Hematopoietic multipotent progenitor cell treated with erythropoietin and hydrocortisone succinate and interleukin-3 and kit ligand, for 15 days (in vitro differentiated cells): ENCODE measurements at regions not wholly inside any gene's neighbourhood (a gene's known extent, or its start where the extent isn't known, plus 50 kb on each side); places are given as distances from the start of the nearest gene placed in this dataset.
"Not testable (repeated sequence)": the region's sequence is repeated elsewhere in the genome, so short reads cannot be mapped to it uniquely, and the experiment has no call there.

Experiments used
- DNase-seq: peaks from one replicate; pipeline ENCODE4 v3.0.0-alpha.2; 2015; ENCODE audit warnings: low spot score

- no peak for DNase-seq
Measured at GRCh38 chr2:129913695-129914495, 65.6 kb upstream of the RAB6C start.

GRCh38 chr2:129914538-129915302 is 64.7 kb upstream of the RAB6C start:
- no peak for DNase-seq

GRCh38 chr2:129915303-129915840 is 64.1 kb upstream of the RAB6C start:
- no peak for DNase-seq

GRCh38 chr2:129918604-129919003 is 60.9 kb upstream of the RAB6C start:
- DNase-seq: no peak

- no peak for DNase-seq
Measured at GRCh38 chr2:129922571-129923264, 56.7 kb upstream of the RAB6C start.

GRCh38 chr2:129923265-129924091 is 56.0 kb upstream of the RAB6C start:
- DNase-seq: peak; percentile 30

GRCh38 chr2:129924115-129924514 is 55.4 kb upstream of the RAB6C start:
- not testable (repeated sequence) for DNase-seq

- DNase-seq: no peak
Measured at GRCh38 chr2:129925381-129925780, 54.1 kb upstream of the RAB6C start.

GRCh38 chr2:129927696-129928095 is 51.8 kb upstream of the RAB6C start:
- no peak for DNase-seq

- no peak for DNase-seq
Measured at GRCh38 chr2:129929321-129930290, 49.9 kb upstream of the RAB6C start.
